Gastroesophageal sphincter (tissue), 4 donors: ENCODE measurements at regions not wholly inside any gene's neighbourhood (a gene's known extent, or its start where the extent isn't known, plus 50 kb on each side); places are given as distances from the start of the nearest gene placed in this dataset.

ENCODE experiments used
- ATAC-seq: fragments of 150-250 bp; one replicate; pipeline ENCODE4 v1.9.1; 2016; ENCODE audit warnings: mild to moderate bottlenecking, moderate library complexity
- H3K27ac ChIP-seq, 4 donors: fragments of 200-600 bp; sonication (generic) in 3 of 4; 1 replicate in 3 of 4; 2 replicates in 1 of 4; pipeline ENCODE4 v1.5.1; 2016 to 2019
- H3K27me3 ChIP-seq: fragments of 200-600 bp; sonication (generic); one replicate; pipeline ENCODE4 v1.5.1; 2019
- H3K36me3 ChIP-seq, 2 donors: fragments of 200-600 bp; sonication (generic); one replicate each; pipeline ENCODE4 v1.5.1; 2019; ENCODE audit warnings: control low read depth in 1 of 2
- H3K4me1 ChIP-seq, 3 donors: fragments of 200-600 bp; sonication (generic); 1 replicate in 2 of 3; 2 replicates in 1 of 3; pipeline ENCODE4 v1.5.1; 2016 to 2019; ENCODE audit warnings: control low read depth in 2 of 3
- H3K4me3 ChIP-seq, 2 donors: fragments of 200-600 bp; sonication (generic); one replicate each; pipeline ENCODE4 v1.5.1; 2019; ENCODE audit warnings: mild to moderate bottlenecking in 1 of 2, moderate library complexity in 1 of 2
- H3K9me3 ChIP-seq, 3 donors: fragments of 200-600 bp; sonication (generic); one replicate each; pipeline ENCODE4 v1.5.1; 2017 to 2019; ENCODE audit warnings: control low read depth in 2 of 3
- EP300 ChIP-seq: sonication (generic); formaldehyde crosslinking; IDR thresholded peaks from one replicate; pipeline ENCODE4 v1.6.1; 2017; ENCODE audit warnings: antibody characterized with exemption, mild to moderate bottlenecking
- POLR2A ChIP-seq, 2 donors: fragments of 450-650 bp; IDR thresholded peaks; one replicate each; pipeline ENCODE4 v1.6.1; 2017; ENCODE audit warnings: antibody characterized with exemption in 2 of 2, mild to moderate bottlenecking in 2 of 2, moderate library complexity in 1 of 2
- POLR2AphosphoS5 ChIP-seq: sonication (generic); formaldehyde crosslinking; IDR thresholded peaks from one replicate; pipeline ENCODE4 v1.6.1; 2017; ENCODE audit warnings: antibody characterized with exemption
- WGBS, 2 donors: methylation state at CpG; one replicate each; pipeline ENCODE4 v1.1.5; 2018; ENCODE audit warnings: low coverage in 1 of 2; 5-methylcytosine and 5-hydroxymethylcytosine counted together
- TF ChIP-seq, protein P1 (sequence below), 4 experiments: fragments of 200-600 bp in 2 of 4; fragments of 450-650 bp in 2 of 4; sonication (generic) in 1 of 4; IDR thresholded peaks; one replicate each; pipeline ENCODE4 v1.5.1; 2017 to 2019; ENCODE audit warnings: antibody characterized with exemption in 4 of 4, mild to moderate bottlenecking in 2 of 4, moderate library complexity in 2 of 4

DNA sequence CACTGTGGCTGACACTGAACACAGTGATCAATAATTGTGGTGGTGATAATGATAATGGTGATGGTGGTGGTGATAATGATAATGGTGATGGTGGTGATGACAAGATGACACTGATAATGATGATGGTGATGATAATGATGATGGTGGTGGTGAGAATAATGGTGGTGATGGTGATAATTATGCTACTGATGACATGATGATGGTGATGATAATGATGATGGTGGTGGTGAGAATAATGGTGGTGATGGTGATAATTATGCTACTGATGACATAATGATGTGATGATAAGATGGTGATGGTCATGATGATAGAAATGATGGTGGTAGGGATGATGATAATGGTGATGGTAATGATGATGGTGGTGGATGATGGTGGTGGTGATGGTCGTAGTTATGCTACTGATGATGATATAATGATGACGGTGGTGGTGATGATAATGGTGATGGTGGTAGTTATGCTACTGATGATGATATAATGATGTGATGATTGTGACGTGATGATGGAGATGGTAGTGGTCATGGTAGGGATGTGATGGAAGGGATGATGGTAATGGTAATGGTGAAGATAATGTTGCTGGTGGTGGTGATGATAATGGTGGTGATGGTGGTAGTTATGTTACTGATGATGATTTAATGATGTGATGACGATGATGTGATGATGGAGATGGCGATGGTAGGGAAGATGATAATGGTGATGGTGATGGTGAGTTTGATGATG is 356.5 kb upstream of the CDH4 start:
- Histone ChIP-seq H3K4me1 (no peaks in the 10 kb centered on the region), H3K27ac (no peak overlapping the region), H3K36me3 (no peaks in the 10 kb centered on the region), H3K27me3 (no peaks in the 10 kb centered on the region), H3K4me3 (no peak overlapping the region), H3K9me3 (no peaks in the 10 kb centered on the region)
- no peak for ATAC-seq
- WGBS, 2 donors: 71 to 88% methylated on average over 5 of the region's 5 CpGs
- TF ChIP-seq POLR2A (IDR thresholded peaks at IDR 0.05) (no peak), POLR2AphosphoS5 (no peak)
- TF ChIP-seq, protein P1, sequence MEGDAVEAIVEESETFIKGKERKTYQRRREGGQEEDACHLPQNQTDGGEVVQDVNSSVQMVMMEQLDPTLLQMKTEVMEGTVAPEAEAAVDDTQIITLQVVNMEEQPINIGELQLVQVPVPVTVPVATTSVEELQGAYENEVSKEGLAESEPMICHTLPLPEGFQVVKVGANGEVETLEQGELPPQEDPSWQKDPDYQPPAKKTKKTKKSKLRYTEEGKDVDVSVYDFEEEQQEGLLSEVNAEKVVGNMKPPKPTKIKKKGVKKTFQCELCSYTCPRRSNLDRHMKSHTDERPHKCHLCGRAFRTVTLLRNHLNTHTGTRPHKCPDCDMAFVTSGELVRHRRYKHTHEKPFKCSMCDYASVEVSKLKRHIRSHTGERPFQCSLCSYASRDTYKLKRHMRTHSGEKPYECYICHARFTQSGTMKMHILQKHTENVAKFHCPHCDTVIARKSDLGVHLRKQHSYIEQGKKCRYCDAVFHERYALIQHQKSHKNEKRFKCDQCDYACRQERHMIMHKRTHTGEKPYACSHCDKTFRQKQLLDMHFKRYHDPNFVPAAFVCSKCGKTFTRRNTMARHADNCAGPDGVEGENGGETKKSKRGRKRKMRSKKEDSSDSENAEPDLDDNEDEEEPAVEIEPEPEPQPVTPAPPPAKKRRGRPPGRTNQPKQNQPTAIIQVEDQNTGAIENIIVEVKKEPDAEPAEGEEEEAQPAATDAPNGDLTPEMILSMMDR (IDR thresholded peaks at IDR 0.05): no peak

DNA sequence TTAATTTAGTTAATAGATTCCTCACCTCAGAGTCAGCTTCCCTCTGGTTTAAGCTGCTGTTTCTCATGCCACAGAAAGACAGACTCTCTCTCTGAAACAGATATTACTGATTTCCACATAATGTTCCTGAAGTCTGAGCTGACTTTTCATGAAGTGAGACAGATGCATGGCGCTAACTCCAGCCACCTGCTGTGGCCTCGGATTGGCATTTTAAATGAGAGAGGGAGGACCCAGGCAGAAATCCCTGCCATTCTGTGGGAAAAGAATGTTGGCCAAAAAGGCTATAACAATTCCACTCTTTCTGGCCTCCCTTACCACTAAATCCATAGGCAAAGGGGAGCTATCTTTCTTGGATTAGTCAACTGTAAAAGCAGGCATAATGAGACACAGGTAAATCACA is 354.1 kb upstream of the CDH4 start:
- TF ChIP-seq, protein P1 (IDR thresholded peaks at IDR 0.05): no peak
- TF ChIP-seq POLR2A (IDR thresholded peaks at IDR 0.05): no peak
- TF ChIP-seq EP300: no peak
- no peak for TF ChIP-seq POLR2AphosphoS5
- no peak overlapping the region for H3K4me3 ChIP-seq
- no peak for ATAC-seq
- no peaks in the 10 kb centered on the region for H3K4me1 ChIP-seq
- H3K27ac ChIP-seq: no peak overlapping the region
- no peaks in the 10 kb centered on the region for H3K36me3 ChIP-seq
- WGBS, 2 donors: 38 to 43% methylated on average over 1 to 2 of the region's 2 CpGs
- no peaks in the 10 kb centered on the region for H3K27me3 ChIP-seq
- peaks cover 0 to 23% (median 0%) of the 10 kb centered on the region in 3 donors for H3K9me3 ChIP-seq

- Histone ChIP-seq H3K4me1 (no peaks in the 10 kb centered on the region), H3K27me3 (no peaks in the 10 kb centered on the region), H3K27ac (no peak overlapping the region), H3K36me3 (no peaks in the 10 kb centered on the region), H3K9me3 (peaks cover 0 to 25% (median 0%) of the 10 kb centered on the region in 3 donors), H3K4me3 (no peak overlapping the region)
- WGBS, 2 donors: 60% methylated on average over 2 of the region's 2 CpGs; no CpG with 5 or more reads in 1 of the 2 donors
- TF ChIP-seq, protein P1 (IDR thresholded peaks at IDR 0.05): no peak
- TF ChIP-seq EP300 (no peak), POLR2A (IDR thresholded peaks at IDR 0.05) (no peak), POLR2AphosphoS5 (no peak)
- no peak for ATAC-seq
Measured at GRCh38 chr20:60899320-60899719, 352.7 kb upstream of the CDH4 start.

- no peaks in the 10 kb centered on the region for H3K4me1 ChIP-seq
- H3K4me3 ChIP-seq: no peak overlapping the region
- WGBS, 2 donors: 30% methylated on average over 5 of the region's 5 CpGs; no CpG with 5 or more reads in 1 of the 2 donors
- H3K27me3 ChIP-seq: no peaks in the 10 kb centered on the region
- H3K9me3 ChIP-seq: peaks cover 0 to 25% (median 0%) of the 10 kb centered on the region in 3 donors
- H3K27ac ChIP-seq: no peak overlapping the region
- no peak for ATAC-seq
- no peaks in the 10 kb centered on the region for H3K36me3 ChIP-seq
- TF ChIP-seq POLR2AphosphoS5 (no peak), EP300 (no peak), POLR2A (IDR thresholded peaks at IDR 0.05) (no peak)
- TF ChIP-seq, protein P1 (IDR thresholded peaks at IDR 0.05): no peak
Measured at GRCh38 chr20:60900618-60901017, 351.4 kb upstream of the CDH4 start.

DNA sequence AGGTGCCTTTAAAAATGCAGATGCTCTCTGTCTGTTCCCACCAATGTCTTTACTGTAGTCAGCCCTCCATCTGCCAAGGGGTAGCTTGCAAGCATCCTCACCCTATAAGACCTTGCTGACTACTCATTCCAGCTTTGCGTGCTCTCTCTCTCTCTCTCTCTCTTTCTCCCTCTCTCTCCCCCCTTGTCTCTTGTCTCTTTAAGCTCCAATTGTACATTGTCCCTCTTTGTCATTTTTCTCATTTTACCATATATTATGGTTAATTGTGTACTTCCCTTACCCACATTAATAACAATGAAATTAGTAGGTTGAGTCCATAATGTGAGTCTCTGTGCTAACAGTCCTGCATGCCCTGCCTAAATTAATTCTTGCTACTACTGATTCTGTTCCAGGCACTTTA is 350.2 kb upstream of the CDH4 start:
- no peak for ATAC-seq
- Histone ChIP-seq H3K27me3 (no peaks in the 10 kb centered on the region), H3K27ac (no peak overlapping the region), H3K4me3 (no peak overlapping the region), H3K4me1 (no peaks in the 10 kb centered on the region), H3K36me3 (no peaks in the 10 kb centered on the region), H3K9me3 (peaks cover 0 to 25% (median 0%) of the 10 kb centered on the region in 3 donors)
- TF ChIP-seq EP300 (no peak), POLR2AphosphoS5 (no peak), POLR2A (IDR thresholded peaks at IDR 0.05) (no peak)
- TF ChIP-seq, protein P1 (IDR thresholded peaks at IDR 0.05): no peak
- 77 to 100% methylated on average over 1 of the region's 1 CpG for WGBS, 2 donors
